ENCODE measurements at regions not wholly inside any gene's neighbourhood (a gene's known extent, or its start where the extent isn't known, plus 50 kb on each side); places are given as distances from the start of the nearest gene placed in this dataset.

- no peak for TF ChIP-seq ZNF462 (CRISPR knock-in tag; IDR thresholded peaks at IDR 0.05)
- TF ChIP-seq POLR2AphosphoS5 (IDR thresholded peaks at IDR 0.05; ENCODE audit: low read depth), result no peak
- no peak for TF ChIP-seq ETS1 (IDR thresholded peaks at IDR 0.05)
- TF ChIP-seq ZNF331 (CRISPR knock-in tag; IDR thresholded peaks at IDR 0.05; ENCODE audit: low read depth), result no peak
- no peak for TF ChIP-seq CREB1 (CRISPR knock-in tag; IDR thresholded peaks at IDR 0.05; ENCODE audit: low read depth)
These were observed 472.8 kb upstream of the DDX18 start (continued) for GRCh38 chr2:117341690-117342089.

- Mint-ChIP-seq H3K27ac (no peak overlapping the region), H3K27me3 (ENCODE audit: insufficient read depth, low read depth, poor library complexity) (peaks cover 2% of the 10 kb centered on the region), H3K4me3 (no peak overlapping the region), H3K36me3 (ENCODE audit: low read depth) (no peaks in the 10 kb centered on the region), H3K9me3 (no peaks in the 10 kb centered on the region), H3K4me1 (no peaks in the 10 kb centered on the region)
- Histone ChIP-seq H3K27me3 (ENCODE audit: insufficient read depth) (no peaks in the 10 kb centered on the region), H3K4me1 (ENCODE audit: insufficient read depth) (no peaks in the 10 kb centered on the region), H3K79me2 (replicated peaks; ENCODE audit: insufficient read depth) (no peaks in the 10 kb centered on the region), H3F3A (replicated peaks; ENCODE audit: low read depth) (no peaks in the 10 kb centered on the region), H3K4me3 (no peak overlapping the region), H3K9me2 (ENCODE audit: insufficient read depth) (no peaks in the 10 kb centered on the region), H4K20me1 (replicated peaks; ENCODE audit: insufficient read depth) (no peaks in the 10 kb centered on the region), H3K36me3 (ENCODE audit: insufficient read depth) (no peaks in the 10 kb centered on the region), H3K27ac (ENCODE audit: low read depth) (no peak overlapping the region), H3K4me2 (no peak overlapping the region), H2AFZ (no peak overlapping the region)
- DNase-seq (ENCODE audit: low spot score) (no peak), ATAC-seq (no peak)
- no peak for TF ChIP-seq ZNF114 (CRISPR knock-in tag; IDR thresholded peaks at IDR 0.05)
- TF ChIP-seq CTCF (conservative IDR thresholded peaks at IDR 0.05; ENCODE audit: low read depth in 2 of 2), result no peak
- TF ChIP-seq JUNB (IDR thresholded peaks at IDR 0.05; ENCODE audit: unreplicated experiment), result no peak
- TF ChIP-seq REST (IDR thresholded peaks at IDR 0.05; ENCODE audit: unreplicated experiment), result no peak
- TF ChIP-seq NANOG (IDR thresholded peaks at IDR 0.05; ENCODE audit: borderline replicate concordance), result no peak
- no peak for TF ChIP-seq EZH2 (IDR thresholded peaks at IDR 0.05; ENCODE audit: low read depth, unreplicated experiment)
- TF ChIP-seq EZH2phosphoT487 (IDR thresholded peaks at IDR 0.05; ENCODE audit: unreplicated experiment), result no peak
- TF ChIP-seq CREB1 (CRISPR knock-in tag; IDR thresholded peaks at IDR 0.05; ENCODE audit: low read depth), result no peak
- TF ChIP-seq STAT1 (IDR thresholded peaks at IDR 0.05; ENCODE audit: unreplicated experiment), result no peak
These were observed 472.1 kb upstream of the DDX18 start for GRCh38 chr2:117342415-117342814.
